SK-N-SH (cell line): ENCODE measurements at regions not wholly inside any gene's neighbourhood (a gene's known extent, or its start where the extent isn't known, plus 50 kb on each side); places are given as distances from the start of the nearest gene placed in this dataset.

Experiments used
- FOSL2 ChIP-seq: IDR thresholded peaks from 2 replicates; pipeline ENCODE4 v1.4.0; 2012; ENCODE audit warnings: low read depth, mild to moderate bottlenecking, moderate library complexity, borderline replicate concordance
- GABPA ChIP-seq: IDR thresholded peaks from 2 replicates; pipeline ENCODE4 v1.4.0; 2012; ENCODE audit warnings: low read depth, mild to moderate bottlenecking
- POLR2AphosphoS5 ChIP-seq: IDR thresholded peaks from 2 replicates; pipeline ENCODE4 v1.6.1; 2012; ENCODE audit warnings: low read depth, low read length
- YY1 ChIP-seq: IDR thresholded peaks from 2 replicates; pipeline ENCODE4 v1.4.0; 2012; ENCODE audit warnings: low read depth, mild to moderate bottlenecking
- TF ChIP-seq, protein P1 (sequence below): fragments of 200-600 bp; sonication (generic); IDR thresholded peaks from 2 replicates; pipeline ENCODE4 v1.6.1; 2017; ENCODE audit warnings: antibody characterized with exemption, mild to moderate bottlenecking, moderate library complexity

DNA sequence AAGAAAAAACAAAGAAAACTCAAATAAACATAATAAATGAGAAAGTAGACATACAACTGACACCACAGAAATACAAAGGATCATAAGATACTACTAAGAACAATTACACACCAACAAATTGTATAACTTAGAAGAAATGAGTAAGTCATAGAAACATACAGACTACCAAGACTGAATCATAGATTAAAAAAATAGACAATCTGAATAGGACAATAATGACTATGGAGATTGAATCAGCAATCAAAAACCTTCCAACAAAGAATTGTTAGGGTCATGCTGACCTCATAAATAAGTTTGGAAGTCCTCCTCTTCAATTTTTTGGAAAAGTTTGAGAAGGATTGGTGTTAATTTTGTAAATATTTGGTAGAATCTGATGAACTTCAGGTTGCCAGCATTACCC lies 159.0 kb downstream of the PTBP2 start:
- TF ChIP-seq GABPA: no peak
- TF ChIP-seq, protein P1, sequence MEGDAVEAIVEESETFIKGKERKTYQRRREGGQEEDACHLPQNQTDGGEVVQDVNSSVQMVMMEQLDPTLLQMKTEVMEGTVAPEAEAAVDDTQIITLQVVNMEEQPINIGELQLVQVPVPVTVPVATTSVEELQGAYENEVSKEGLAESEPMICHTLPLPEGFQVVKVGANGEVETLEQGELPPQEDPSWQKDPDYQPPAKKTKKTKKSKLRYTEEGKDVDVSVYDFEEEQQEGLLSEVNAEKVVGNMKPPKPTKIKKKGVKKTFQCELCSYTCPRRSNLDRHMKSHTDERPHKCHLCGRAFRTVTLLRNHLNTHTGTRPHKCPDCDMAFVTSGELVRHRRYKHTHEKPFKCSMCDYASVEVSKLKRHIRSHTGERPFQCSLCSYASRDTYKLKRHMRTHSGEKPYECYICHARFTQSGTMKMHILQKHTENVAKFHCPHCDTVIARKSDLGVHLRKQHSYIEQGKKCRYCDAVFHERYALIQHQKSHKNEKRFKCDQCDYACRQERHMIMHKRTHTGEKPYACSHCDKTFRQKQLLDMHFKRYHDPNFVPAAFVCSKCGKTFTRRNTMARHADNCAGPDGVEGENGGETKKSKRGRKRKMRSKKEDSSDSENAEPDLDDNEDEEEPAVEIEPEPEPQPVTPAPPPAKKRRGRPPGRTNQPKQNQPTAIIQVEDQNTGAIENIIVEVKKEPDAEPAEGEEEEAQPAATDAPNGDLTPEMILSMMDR: no peak
- TF ChIP-seq FOSL2: no peak
- no peak for TF ChIP-seq POLR2AphosphoS5
- no peak for TF ChIP-seq YY1
